SK-N-SH (cell line): ENCODE measurements at regions not wholly inside any gene's neighbourhood (a gene's known extent, or its start where the extent isn't known, plus 50 kb on each side); places are given as distances from the start of the nearest gene placed in this dataset.

Experiments
- CHD2 ChIP-seq: fragments of 150-350 bp; IDR thresholded peaks from 2 replicates; pipeline ENCODE4 v1.6.1; 2018; ENCODE audit warnings: low read length; ENCODE audit not compliant: partially characterized antibody
- ELF1 ChIP-seq: IDR thresholded peaks from 2 replicates; pipeline ENCODE4 v1.4.0; 2012
- EZH2phosphoT487 ChIP-seq: fragments of 200-600 bp; sonication (generic); IDR thresholded peaks from 2 replicates; pipeline ENCODE4 v1.6.1; 2017; ENCODE audit warnings: low read depth, mixed run types, mild to moderate bottlenecking, antibody characterized with exemption, moderate library complexity, borderline replicate concordance
- FOXM1 ChIP-seq: IDR thresholded peaks from 2 replicates; pipeline ENCODE4 v1.4.0; 2012; ENCODE audit warnings: low read depth, mild to moderate bottlenecking
- JUND ChIP-seq: IDR thresholded peaks from 2 replicates; pipeline ENCODE4 v1.4.0; 2012
- MXI1 ChIP-seq: IDR thresholded peaks from 2 replicates; pipeline ENCODE4 v1.6.1; 2012; ENCODE audit warnings: mild to moderate bottlenecking, low read depth, low read length, improper control_type of control experiment
- RCOR1 ChIP-seq: fragments of 150-350 bp; IDR thresholded peaks from 2 replicates; pipeline ENCODE4 v1.6.1; 2017; ENCODE audit warnings: antibody characterized with exemption, low read length
- RFX5 ChIP-seq: IDR thresholded peaks from 2 replicates; pipeline ENCODE4 v1.6.1; 2012; ENCODE audit warnings: mild to moderate bottlenecking, improper control_type of control experiment, low read length
- TAF1 ChIP-seq: IDR thresholded peaks from 2 replicates; pipeline ENCODE4 v1.6.1; 2012; ENCODE audit warnings: low read depth, mild to moderate bottlenecking, low read length, moderate library complexity, borderline replicate concordance
- TEAD4 ChIP-seq: IDR thresholded peaks from 2 replicates; pipeline ENCODE4 v1.4.0; 2012; ENCODE audit warnings: mild to moderate bottlenecking, borderline replicate concordance; ENCODE audit not compliant: insufficient read depth
- YY1 ChIP-seq: IDR thresholded peaks from 2 replicates; pipeline ENCODE4 v1.4.0; 2012; ENCODE audit warnings: low read depth, mild to moderate bottlenecking
- TF ChIP-seq, protein P1 (sequence below): fragments of 200-600 bp; sonication (generic); IDR thresholded peaks from 2 replicates; pipeline ENCODE4 v1.6.1; 2017; ENCODE audit warnings: antibody characterized with exemption, mild to moderate bottlenecking, moderate library complexity

DNA sequence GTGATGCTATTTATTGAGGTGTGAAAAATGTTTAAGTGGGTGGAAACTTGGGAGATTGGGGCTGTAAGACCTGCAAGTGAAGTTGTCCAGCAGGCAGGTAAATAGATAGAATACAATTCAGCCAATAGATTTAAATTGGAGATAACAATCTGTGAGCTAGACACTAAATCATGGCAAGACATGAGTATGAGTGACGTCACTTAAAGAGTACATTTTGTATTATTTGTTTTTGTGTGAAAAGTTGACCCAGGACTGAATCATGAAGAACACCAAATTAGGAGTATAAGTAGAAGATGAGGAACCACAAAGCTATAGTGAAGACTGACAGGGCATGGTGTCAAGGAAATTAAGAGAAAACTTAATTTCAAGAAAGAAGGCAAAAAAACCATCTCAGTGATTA lies 249.1 kb upstream of the SEMA3C start:
- TF ChIP-seq, protein P1, sequence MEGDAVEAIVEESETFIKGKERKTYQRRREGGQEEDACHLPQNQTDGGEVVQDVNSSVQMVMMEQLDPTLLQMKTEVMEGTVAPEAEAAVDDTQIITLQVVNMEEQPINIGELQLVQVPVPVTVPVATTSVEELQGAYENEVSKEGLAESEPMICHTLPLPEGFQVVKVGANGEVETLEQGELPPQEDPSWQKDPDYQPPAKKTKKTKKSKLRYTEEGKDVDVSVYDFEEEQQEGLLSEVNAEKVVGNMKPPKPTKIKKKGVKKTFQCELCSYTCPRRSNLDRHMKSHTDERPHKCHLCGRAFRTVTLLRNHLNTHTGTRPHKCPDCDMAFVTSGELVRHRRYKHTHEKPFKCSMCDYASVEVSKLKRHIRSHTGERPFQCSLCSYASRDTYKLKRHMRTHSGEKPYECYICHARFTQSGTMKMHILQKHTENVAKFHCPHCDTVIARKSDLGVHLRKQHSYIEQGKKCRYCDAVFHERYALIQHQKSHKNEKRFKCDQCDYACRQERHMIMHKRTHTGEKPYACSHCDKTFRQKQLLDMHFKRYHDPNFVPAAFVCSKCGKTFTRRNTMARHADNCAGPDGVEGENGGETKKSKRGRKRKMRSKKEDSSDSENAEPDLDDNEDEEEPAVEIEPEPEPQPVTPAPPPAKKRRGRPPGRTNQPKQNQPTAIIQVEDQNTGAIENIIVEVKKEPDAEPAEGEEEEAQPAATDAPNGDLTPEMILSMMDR = no peak
- no peak for TF ChIP-seq YY1
- TF ChIP-seq CHD2 = no peak
- TF ChIP-seq MXI1 = no peak
- TF ChIP-seq RCOR1 = no peak
- no peak for TF ChIP-seq FOXM1
- no peak for TF ChIP-seq TEAD4
- TF ChIP-seq RFX5 = no peak
- no peak for TF ChIP-seq ELF1
- no peak for TF ChIP-seq TAF1
- no peak for TF ChIP-seq JUND
- TF ChIP-seq EZH2phosphoT487 = no peak
